GM21515 (cell line): ENCODE measurements at regions not wholly inside any gene's neighbourhood (a gene's known extent, or its start where the extent isn't known, plus 50 kb on each side); places are given as distances from the start of the nearest gene placed in this dataset.

Source experiments
- ATAC-seq: cut with Tn5 transposase; IDR thresholded peaks from one replicate; pipeline ENCODE4 v1.9.1; 2021; ENCODE audit not compliant: unreplicated experiment

DNA sequence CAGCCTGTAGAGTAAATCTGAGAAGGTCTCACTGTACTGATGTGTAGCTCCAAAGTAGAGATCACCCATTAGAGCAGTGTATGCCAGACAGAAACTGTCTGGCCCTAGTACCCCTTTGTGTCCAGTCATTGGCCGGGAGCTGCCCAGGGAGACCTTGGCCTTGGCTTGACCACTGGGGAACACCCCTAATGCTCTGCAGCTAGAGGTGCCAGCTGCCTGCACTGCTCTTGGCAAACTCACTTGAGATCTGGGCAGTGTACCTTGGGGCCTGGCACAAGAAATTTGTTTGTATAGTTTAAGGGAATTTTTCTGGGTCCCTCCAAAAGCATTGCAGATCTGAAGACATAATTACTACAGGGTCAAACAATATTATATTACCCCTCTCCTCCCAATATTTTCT, 78.7 kb upstream of the MPHOSPH6 start:
- ATAC-seq, result no peak

GRCh38 chr16:82248012-82248656, 78.1 kb upstream of the MPHOSPH6 start:
- ATAC-seq, result no peak

- ATAC-seq, result no peak
Observed at GRCh38 chr16:82242201-82242600, 72.2 kb upstream of the MPHOSPH6 start.

DNA sequence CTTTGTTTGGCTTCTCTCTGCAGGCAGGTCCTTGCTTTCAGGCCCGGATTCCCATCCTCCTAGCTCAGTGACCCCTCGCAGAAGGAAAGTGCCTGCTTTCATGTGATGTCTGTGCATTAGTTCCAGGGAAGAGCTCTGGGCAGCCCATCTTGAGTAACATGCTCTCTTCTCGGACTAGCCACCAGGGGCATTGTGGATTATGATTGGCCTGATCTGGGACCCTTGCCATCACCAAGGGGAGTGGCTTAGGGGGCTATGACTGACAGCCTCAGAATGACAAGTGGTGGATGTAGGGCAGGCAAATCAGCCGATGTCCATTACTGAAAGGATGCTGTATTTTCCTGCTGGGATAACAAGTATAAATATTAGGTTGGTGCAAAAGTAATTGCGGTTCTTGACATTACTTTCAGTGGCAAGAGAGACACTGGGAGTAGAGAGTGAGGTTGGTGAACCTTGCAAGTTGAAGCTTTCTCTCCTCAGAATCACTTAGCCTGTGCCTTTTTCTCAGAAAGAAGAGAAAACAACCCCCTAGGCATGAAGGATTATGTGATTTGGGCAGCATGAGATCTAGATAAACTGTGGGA, 71.5 kb upstream of the MPHOSPH6 start:
- no peak for ATAC-seq

GRCh38 chr16:82240111-82240510, 70.1 kb upstream of the MPHOSPH6 start:
- no peak for ATAC-seq

DNA sequence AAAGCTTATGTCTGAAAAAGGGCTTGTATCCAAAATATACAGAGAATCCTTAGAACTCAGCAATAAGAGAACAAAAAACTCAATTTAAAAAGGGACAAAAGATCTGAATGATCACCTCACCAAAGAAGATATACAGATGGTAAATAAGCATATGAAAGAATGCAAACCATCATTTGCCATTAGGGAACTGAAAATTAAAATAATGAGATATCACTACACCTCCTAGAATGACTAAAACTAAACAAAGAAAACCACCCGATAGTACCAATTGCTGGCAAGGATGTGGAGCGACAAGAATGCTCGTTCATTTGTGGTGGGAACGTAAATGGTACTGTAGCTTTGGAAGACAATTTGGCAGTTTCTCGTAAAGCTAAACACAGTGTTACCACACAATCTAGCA, 66.9 kb upstream of the MPHOSPH6 start:
- no peak for ATAC-seq

DNA sequence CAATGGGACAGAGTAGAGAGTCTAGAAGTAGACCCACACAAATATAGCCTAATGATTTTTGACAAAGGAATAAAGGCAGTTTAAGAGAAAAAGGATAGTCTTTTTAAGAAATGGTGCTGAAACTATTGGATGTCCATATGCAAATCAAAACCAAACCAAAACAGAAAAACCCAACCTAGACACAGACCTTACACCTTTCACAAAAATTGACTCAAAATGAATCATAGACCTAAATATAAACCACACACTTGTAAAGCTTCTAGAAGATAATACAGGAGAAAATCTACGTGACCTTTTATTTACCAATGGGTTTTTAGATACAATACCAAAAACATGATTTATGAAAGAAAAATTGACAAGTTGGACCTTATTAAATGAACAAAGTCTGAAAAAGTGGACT, 66.4 kb upstream of the MPHOSPH6 start:
- ATAC-seq, result no peak

GRCh38 chr16:82232806-82233205, 62.8 kb upstream of the MPHOSPH6 start:
- ATAC-seq, result no peak

- no peak for ATAC-seq
Observed at GRCh38 chr16:82231008-82231787, 61.2 kb upstream of the MPHOSPH6 start.

DNA sequence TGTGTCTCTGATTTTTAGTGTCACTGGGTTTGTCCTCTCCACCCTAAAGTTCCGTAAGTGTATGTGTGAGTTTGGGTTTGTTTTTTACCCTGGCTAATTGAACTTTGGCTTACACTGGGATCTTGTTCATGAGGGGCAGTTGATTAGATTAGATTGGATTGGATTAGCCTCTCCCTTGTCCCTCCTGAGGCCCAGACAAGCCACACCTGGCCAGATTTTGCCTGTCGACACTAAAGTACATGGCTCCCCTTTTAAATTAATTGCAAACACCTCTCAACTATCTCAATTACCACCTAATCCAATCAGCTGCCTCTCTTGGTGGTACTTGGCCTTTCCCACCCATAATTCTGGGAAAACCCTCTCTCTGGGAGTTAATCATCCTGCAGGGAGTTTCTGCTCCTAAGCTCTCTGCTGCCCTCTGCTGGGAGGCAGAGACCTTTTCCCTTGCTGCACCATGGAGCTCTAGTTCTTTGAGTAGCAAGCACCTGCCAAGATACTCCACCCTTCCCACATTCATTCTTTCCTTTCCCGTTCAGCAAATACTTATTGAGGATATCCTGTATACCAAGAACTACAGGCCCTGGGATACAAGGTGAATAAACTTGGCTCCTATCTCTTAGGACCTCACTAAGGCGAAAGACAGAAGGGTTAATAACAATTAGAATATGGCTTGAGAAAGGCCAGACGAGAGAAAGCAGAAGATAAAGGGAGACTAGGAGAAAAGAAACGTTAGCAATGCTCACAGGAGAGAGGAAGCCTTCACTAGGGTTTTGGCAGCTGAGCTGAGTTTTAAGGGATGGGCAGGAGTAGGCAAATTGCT, 60.0 kb upstream of the MPHOSPH6 start:
- ATAC-seq, result no peak

DNA sequence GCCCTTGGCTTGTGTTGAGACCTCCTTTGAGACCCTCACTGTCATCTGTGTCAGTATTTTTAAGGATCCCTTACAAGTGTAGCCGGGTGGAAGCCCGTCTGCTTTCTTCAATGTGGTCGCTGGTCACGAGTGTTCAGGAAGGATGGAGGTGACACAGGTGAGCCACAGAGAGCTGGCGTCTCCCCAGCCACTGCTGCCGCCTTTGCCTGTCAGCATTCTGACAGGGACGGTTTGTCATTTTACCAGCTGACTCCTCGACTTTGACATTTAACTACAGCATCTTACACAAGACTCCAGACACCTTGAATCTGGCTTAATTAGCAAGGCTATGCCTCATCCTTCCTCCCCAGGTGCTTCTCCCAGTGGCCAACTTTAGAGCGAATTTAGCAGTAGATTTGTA, 56.3 kb upstream of the MPHOSPH6 start:
- ATAC-seq, result no peak

DNA sequence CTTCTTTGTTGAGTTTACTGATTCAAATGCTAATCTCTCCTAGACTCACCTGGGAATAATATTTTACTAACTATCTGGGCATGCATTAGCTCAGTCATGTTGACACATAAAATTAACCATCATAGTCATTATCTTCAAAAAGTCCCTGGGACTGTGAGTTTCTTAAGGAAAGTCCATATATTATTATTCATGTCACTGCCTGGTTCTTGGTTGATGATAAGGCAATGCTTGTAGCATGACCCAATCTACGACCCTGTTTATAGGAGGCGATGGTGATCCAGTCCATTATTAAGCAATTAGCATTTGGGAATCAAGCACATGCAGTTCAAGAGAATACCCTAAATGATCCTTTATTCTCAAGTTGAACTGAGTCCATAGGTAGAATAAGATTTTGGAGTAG, 54.8 kb upstream of the MPHOSPH6 start:
- ATAC-seq, result no peak

DNA sequence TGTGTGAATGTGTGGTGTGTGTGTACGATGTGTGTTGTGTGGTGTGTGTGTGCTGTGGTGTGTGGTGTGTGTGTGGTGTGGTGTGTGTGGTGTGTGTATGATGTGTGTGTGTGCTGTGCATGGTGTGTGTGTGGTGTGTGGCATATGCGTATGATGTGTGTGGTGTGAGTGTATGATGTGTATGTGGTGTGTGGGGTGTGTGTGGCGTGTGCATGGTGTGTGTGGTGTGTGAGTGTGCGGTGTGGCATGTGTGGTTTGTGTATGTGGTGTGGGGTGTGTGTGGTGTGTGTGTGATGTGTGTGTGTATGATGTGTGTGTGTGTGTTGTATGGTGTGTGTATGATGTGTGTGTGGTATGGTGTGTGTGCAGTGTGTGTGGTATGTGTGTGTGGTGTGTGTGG, 50.5 kb upstream of the MPHOSPH6 start:
- no peak for ATAC-seq
